Liver (tissue), 3 donors: ENCODE measurements at regions not wholly inside any gene's neighbourhood (a gene's known extent, or its start where the extent isn't known, plus 50 kb on each side); places are given as distances from the start of the nearest gene placed in this dataset.

ENCODE experiments used
- GABPA ChIP-seq, 2 donors: IDR thresholded peaks in 1 of 2; conservative IDR thresholded peaks in 1 of 2; 2 replicates each; pipeline ENCODE4 v1.6.1; 2016; ENCODE audit warnings: antibody characterized with exemption in 2 of 2, mild to moderate bottlenecking in 1 of 2, moderate library complexity in 1 of 2
- JUND ChIP-seq, 2 donors: IDR thresholded peaks; 2 replicates each; pipeline ENCODE4 v1.6.1; 2016; ENCODE audit warnings: antibody characterized with exemption in 2 of 2
- MAX ChIP-seq: IDR thresholded peaks from 2 replicates; pipeline ENCODE4 v1.6.1; 2016; ENCODE audit warnings: antibody characterized with exemption
- RAD21 ChIP-seq, 2 donors: IDR thresholded peaks; 2 replicates each; pipeline ENCODE4 v1.6.1; 2016; ENCODE audit warnings: antibody characterized with exemption in 2 of 2, mild to moderate bottlenecking in 2 of 2
- REST ChIP-seq: IDR thresholded peaks from 2 replicates; pipeline ENCODE4 v1.6.1; 2016; ENCODE audit warnings: antibody characterized with exemption, mild to moderate bottlenecking
- RXRA ChIP-seq, 2 donors: IDR thresholded peaks; 2 replicates each; pipeline ENCODE4 v1.6.1; 2017 to 2018; ENCODE audit warnings: antibody characterized with exemption in 2 of 2, mild to moderate bottlenecking in 1 of 2
- SP1 ChIP-seq: IDR thresholded peaks from 2 replicates; pipeline ENCODE4 v1.6.1; 2018; ENCODE audit warnings: antibody characterized with exemption, mild to moderate bottlenecking
- YY1 ChIP-seq: IDR thresholded peaks from 2 replicates; pipeline ENCODE4 v1.6.1; 2016; ENCODE audit warnings: antibody characterized with exemption, mild to moderate bottlenecking
- TF ChIP-seq, protein P1 (sequence below): fragments of 150-350 bp; IDR thresholded peaks from 2 replicates; pipeline ENCODE4 v1.5.1; 2017; ENCODE audit warnings: improper control_type of control experiment, low read depth, low read length; ENCODE audit not compliant: missing input control
- donor health status: healthy.
- donor health status: healthy.

- TF ChIP-seq YY1 (no peak), MAX (no peak), REST (no peak), RAD21 (IDR thresholded peaks at IDR 0.05) (no peak), GABPA (IDR thresholded peaks at IDR 0.05 in 1 of 2, conservative IDR thresholded peaks at IDR 0.05 in 1 of 2) (no peak), JUND (IDR thresholded peaks at IDR 0.05) (no peak), RXRA (IDR thresholded peaks at IDR 0.05) (no peak), SP1 (no peak)
- TF ChIP-seq, protein P1, sequence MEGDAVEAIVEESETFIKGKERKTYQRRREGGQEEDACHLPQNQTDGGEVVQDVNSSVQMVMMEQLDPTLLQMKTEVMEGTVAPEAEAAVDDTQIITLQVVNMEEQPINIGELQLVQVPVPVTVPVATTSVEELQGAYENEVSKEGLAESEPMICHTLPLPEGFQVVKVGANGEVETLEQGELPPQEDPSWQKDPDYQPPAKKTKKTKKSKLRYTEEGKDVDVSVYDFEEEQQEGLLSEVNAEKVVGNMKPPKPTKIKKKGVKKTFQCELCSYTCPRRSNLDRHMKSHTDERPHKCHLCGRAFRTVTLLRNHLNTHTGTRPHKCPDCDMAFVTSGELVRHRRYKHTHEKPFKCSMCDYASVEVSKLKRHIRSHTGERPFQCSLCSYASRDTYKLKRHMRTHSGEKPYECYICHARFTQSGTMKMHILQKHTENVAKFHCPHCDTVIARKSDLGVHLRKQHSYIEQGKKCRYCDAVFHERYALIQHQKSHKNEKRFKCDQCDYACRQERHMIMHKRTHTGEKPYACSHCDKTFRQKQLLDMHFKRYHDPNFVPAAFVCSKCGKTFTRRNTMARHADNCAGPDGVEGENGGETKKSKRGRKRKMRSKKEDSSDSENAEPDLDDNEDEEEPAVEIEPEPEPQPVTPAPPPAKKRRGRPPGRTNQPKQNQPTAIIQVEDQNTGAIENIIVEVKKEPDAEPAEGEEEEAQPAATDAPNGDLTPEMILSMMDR: no peak
Measured at GRCh38 chr20:56174416-56174815, 74.1 kb upstream of the MC3R start.
